Right ventricle myocardium inferior (tissue), 1 donor: ENCODE measurements at regions not wholly inside any gene's neighbourhood (a gene's known extent, or its start where the extent isn't known, plus 50 kb on each side); places are given as distances from the start of the nearest gene placed in this dataset.
"Not testable (repeated sequence)": the region's sequence is repeated elsewhere in the genome, so short reads cannot be mapped to it uniquely, and the experiment has no call there.

Experiments used
- ATAC-seq: fragments of 200-7000 bp; cut with Tn5 transposase; one replicate; pipeline ENCODE4 v1.9.1; 2020; ENCODE audit warnings: mild to moderate bottlenecking, moderate library complexity
- DNase-seq: peaks from one replicate; pipeline ENCODE4 v3.0.0; 2021; ENCODE audit errors: missing footprints
- intact Hi-C: fragments of 100-400 bp; cut with DNase I; formaldehyde crosslinking; loops from one replicate; pipeline ENCODE4 v1.11.0; 2022
- donor health status: DM: no; HTN: yes; CAD: no; lungs with severe emphysema.

- no peak for DNase-seq
- ATAC-seq, result no peak
- intact Hi-C loops, result no loop called here
Observed at GRCh38 chr13:73576291-73576690, 517.5 kb downstream of the KLF5 start.

- ATAC-seq, result no peak
- intact Hi-C loops, result no loop called here
Observed at GRCh38 chr13:73572824-73573223, 514.0 kb downstream of the KLF5 start.

GRCh38 chr13:73571376-73571775 is 512.6 kb downstream of the KLF5 start:
- ATAC-seq (no peak), DNase-seq (no peak)
- intact Hi-C loops, result no loop called here

More at GRCh38 chr13:73572824-73573223, 514.0 kb downstream of the KLF5 start:
- DNase-seq, result no peak

GRCh38 chr13:73556902-73557301 is 498.1 kb downstream of the KLF5 start:
- intact Hi-C loops, result no loop called here
- no peak for DNase-seq
- ATAC-seq, result no peak

- ATAC-seq, result no peak
- intact Hi-C loops, result no loop called here
- no peak for DNase-seq
Observed at GRCh38 chr13:73556128-73556527, 497.3 kb downstream of the KLF5 start.

- ATAC-seq, result no peak
Observed at GRCh38 chr13:73551736-73552135, 492.9 kb downstream of the KLF5 start.

GRCh38 chr13:73549717-73550116 is 490.9 kb downstream of the KLF5 start:
- no peak for ATAC-seq

More at GRCh38 chr13:73551736-73552135, 492.9 kb downstream of the KLF5 start:
- intact Hi-C loops, result no loop called here
- no peak for DNase-seq

GRCh38 chr13:73548449-73548848 is 489.6 kb downstream of the KLF5 start:
- intact Hi-C loops, result no loop called here
- ATAC-seq (no peak), DNase-seq (no peak)

More at GRCh38 chr13:73549717-73550116, 490.9 kb downstream of the KLF5 start:
- no peak for DNase-seq
- intact Hi-C loops, result no loop called here

- intact Hi-C loops, result no loop called here
- ATAC-seq (no peak), DNase-seq (no peak)
Observed at GRCh38 chr13:73547239-73547638, 488.4 kb downstream of the KLF5 start.

GRCh38 chr13:73544175-73544574 is 485.4 kb downstream of the KLF5 start:
- ATAC-seq (no peak), DNase-seq (no peak)
- intact Hi-C loops, result no loop called here

- no peak for ATAC-seq
- DNase-seq, result no peak
- intact Hi-C loops, result no loop called here
Observed at GRCh38 chr13:73542446-73542845, 483.6 kb downstream of the KLF5 start.

GRCh38 chr13:73536865-73537264 is 478.1 kb downstream of the KLF5 start:
- no peak for ATAC-seq
- DNase-seq, result no peak
- intact Hi-C loops, result no loop called here

- DNase-seq, result no peak
- no peak for ATAC-seq
- intact Hi-C loops, result no loop called here
Observed at GRCh38 chr13:73535341-73535740, 476.5 kb downstream of the KLF5 start.

- DNase-seq (no peak), ATAC-seq (no peak)
- intact Hi-C loops, result no loop called here
Observed at GRCh38 chr13:73532987-73533510, 474.2 kb downstream of the KLF5 start.

- ATAC-seq (no peak), DNase-seq (no peak)
- intact Hi-C loops, result no loop called here
Observed at GRCh38 chr13:73532582-73532981, 473.8 kb downstream of the KLF5 start.

- no peak for DNase-seq
- ATAC-seq, result peak; percentile 79
- intact Hi-C loops, result no loop called here
Observed at GRCh38 chr13:73531014-73531413, 472.2 kb downstream of the KLF5 start.

- intact Hi-C loops, result no loop called here
- DNase-seq (no peak), ATAC-seq (no peak)
Observed at GRCh38 chr13:73522937-73523336, 464.1 kb downstream of the KLF5 start.

GRCh38 chr13:73521985-73522524 is 463.2 kb downstream of the KLF5 start:
- no peak for ATAC-seq
- no peak for DNase-seq
- intact Hi-C loops, result no loop called here

- intact Hi-C loops, result no loop called here
- DNase-seq (no peak), ATAC-seq (no peak)
Observed at GRCh38 chr13:73521290-73521624, 462.5 kb downstream of the KLF5 start.

- DNase-seq (no peak), ATAC-seq (no peak)
- intact Hi-C loops, result no loop called here
Observed at GRCh38 chr13:73520566-73521289, 461.9 kb downstream of the KLF5 start.

- DNase-seq, intact Hi-C loops, ATAC-seq: not testable (repeated sequence)
Observed at GRCh38 chr13:73520135-73520534, 461.3 kb downstream of the KLF5 start.
